Embryonic facial prominence (tissue), 1 donor: ENCODE measurements at regions not wholly inside any gene's neighbourhood (a gene's known extent, or its start where the extent isn't known, plus 50 kb on each side); places are given as distances from the start of the nearest gene placed in this dataset.

Experiments
- DNase-seq: peaks from one replicate; pipeline ENCODE4 v3.0.0-alpha.2; 2016; ENCODE audit errors: extremely low spot score

GRCh38 chr13:44093607-44094564, 214.2 kb downstream of the LACC1 start:
- DNase-seq: peak; percentile 25

GRCh38 chr13:44096901-44097300, 217.2 kb downstream of the LACC1 start:
- no peak for DNase-seq

- DNase-seq: no peak
Observed at GRCh38 chr13:44098559-44098958, 218.9 kb downstream of the LACC1 start.

- DNase-seq: no peak
Observed at GRCh38 chr13:44101347-44102083, 221.8 kb downstream of the LACC1 start.

- no peak for DNase-seq
Observed at GRCh38 chr13:44103429-44104196, 223.9 kb downstream of the LACC1 start.

GRCh38 chr13:44104197-44104490, 224.4 kb downstream of the LACC1 start:
- DNase-seq: no peak

GRCh38 chr13:44104969-44105368, 225.3 kb downstream of the LACC1 start:
- DNase-seq: no peak

- DNase-seq: no peak
Observed at GRCh38 chr13:44106266-44107152, 226.8 kb downstream of the LACC1 start.

GRCh38 chr13:44107357-44108121, 227.8 kb downstream of the LACC1 start:
- DNase-seq: no peak

- no peak for DNase-seq
Observed at GRCh38 chr13:44108331-44108858, 228.7 kb downstream of the LACC1 start.

- DNase-seq: no peak
Observed at GRCh38 chr13:44110091-44110621, 230.5 kb downstream of the LACC1 start.

- DNase-seq: no peak
Observed at GRCh38 chr13:44111701-44112100, 232.0 kb downstream of the LACC1 start.

- no peak for DNase-seq
Observed at GRCh38 chr13:44112700-44113329, 233.1 kb downstream of the LACC1 start.

GRCh38 chr13:44116562-44117332, 237.0 kb downstream of the LACC1 start:
- DNase-seq: no peak

GRCh38 chr13:44117351-44117750, 237.6 kb downstream of the LACC1 start:
- DNase-seq: no peak

GRCh38 chr13:44117816-44118215, 238.1 kb downstream of the LACC1 start:
- DNase-seq: no peak

GRCh38 chr13:44118881-44119280, 239.2 kb downstream of the LACC1 start:
- DNase-seq: no peak

- no peak for DNase-seq
Observed at GRCh38 chr13:44120043-44120442, 240.3 kb downstream of the LACC1 start.
